CD4-positive, alpha-beta T cell (primary cell): ENCODE measurements at regions not wholly inside any gene's neighbourhood (a gene's known extent, or its start where the extent isn't known, plus 50 kb on each side); places are given as distances from the start of the nearest gene placed in this dataset.

Experiments used
- ATAC-seq: fragments of 200-7000 bp; cut with Tn5 transposase; one replicate; pipeline ENCODE4 v1.10.0; 2022; ENCODE audit warnings: mild to moderate bottlenecking; ENCODE audit not compliant: poor library complexity
- CTCF ChIA-PET: fragments of 350-600 bp; sonication (Branson Sonifier 250); formaldehyde crosslinking; loops from one replicate; lab custom pipeline; 2021; ENCODE audit warnings: antibody characterized with exemption, inconsistent platforms; lab: Charles Lee
- POLR2A ChIA-PET: fragments of 350-600 bp; sonication (Branson Sonifier 250); formaldehyde crosslinking; loops from one replicate; lab custom pipeline; 2021; ENCODE audit warnings: antibody characterized with exemption, inconsistent platforms; lab: Charles Lee
- DNase-seq, 14 experiments: peaks; one replicate each; pipeline ENCODE4 v3.0.0-alpha.2; 2013 to 2020; ENCODE audit warnings: mixed read lengths in 2 of 14
- H3K27ac ChIP-seq, 2 donors: one replicate each; pipeline versions ENCODE4 v1.5.1 to v1.7.0; 2013; ENCODE audit warnings: low read length in 2 of 2, low read depth in 1 of 2, mild to moderate bottlenecking in 1 of 2
- H3K27me3 ChIP-seq, 2 experiments: 1 replicate in 1 of 2; 2 replicates in 1 of 2; pipeline versions ENCODE4 v1.6.1 to v1.7.0; 2013; ENCODE audit warnings: low read length in 2 of 2, control low read depth in 1 of 2, mild to moderate bottlenecking in 1 of 2, moderate library complexity in 1 of 2; ENCODE audit not compliant: insufficient read depth in 2 of 2, control insufficient read depth in 1 of 2
- H3K36me3 ChIP-seq: one replicate; pipeline ENCODE4 v1.6.1; 2013; ENCODE audit warnings: low read length, control low read depth; ENCODE audit not compliant: insufficient read depth
- H3K4me1 ChIP-seq: one replicate; pipeline ENCODE4 v1.6.1; 2013; ENCODE audit warnings: low read length, control low read depth; ENCODE audit not compliant: insufficient read depth
- H3K4me3 ChIP-seq: one replicate; pipeline ENCODE4 v1.5.1; 2013; ENCODE audit warnings: mild to moderate bottlenecking, low read length, moderate library complexity
- H3K9me3 ChIP-seq, 2 experiments: 1 replicate in 1 of 2; 2 replicates in 1 of 2; pipeline versions ENCODE4 v1.6.1 to v1.7.0; 2013; ENCODE audit warnings: low read length in 2 of 2, mild to moderate bottlenecking in 2 of 2, control low read depth in 1 of 2, moderate library complexity in 1 of 2; ENCODE audit not compliant: control insufficient read depth in 1 of 2, insufficient read depth in 1 of 2
- H3K27ac Mint-ChIP-seq: one replicate; pipeline ENCODE4 v1.8.0; 2020; ENCODE audit warnings: mixed read lengths
- H3K27me3 Mint-ChIP-seq: one replicate; pipeline ENCODE4 v1.8.0; 2021; ENCODE audit warnings: mixed read lengths
- H3K36me3 Mint-ChIP-seq: one replicate; pipeline ENCODE4 v1.8.0; 2021; ENCODE audit warnings: low read depth, mixed read lengths
- H3K4me1 Mint-ChIP-seq: one replicate; pipeline ENCODE4 v1.8.0; 2021; ENCODE audit warnings: low read depth, mixed read lengths
- H3K4me3 Mint-ChIP-seq: one replicate; pipeline ENCODE4 v1.8.0; 2020; ENCODE audit warnings: mild to moderate bottlenecking, mixed read lengths
- H3K9me3 Mint-ChIP-seq: one replicate; pipeline ENCODE4 v1.8.0; 2020; ENCODE audit warnings: mixed read lengths
- CTCF ChIP-seq: fragments of 200-600 bp; IDR thresholded peaks from one replicate; pipeline ENCODE4 v1.8.0; 2022; ENCODE audit warnings: antibody characterized with exemption, mild to moderate bottlenecking
- intact Hi-C, 2 experiments: fragments of 100-400 bp; cut with DNase I in 1 of 2; cut with micrococcal nuclease in 1 of 2; formaldehyde crosslinking; loops; one replicate each; pipeline versions ENCODE4 v1.15.1 to v1.9.0; 2023 to 2025; cut with DNase I, micrococcal nuclease

- intact Hi-C loops = no loop called here
Measured at GRCh38 chr4:59044286-59044900, 1934.2 kb upstream of the IGFBP7 start.

GRCh38 chr4:59054086-59054485 is 1943.9 kb upstream of the IGFBP7 start:
- Histone ChIP-seq H3K4me1 (no peaks in the 10 kb centered on the region), H3K27ac (no peak overlapping the region), H3K36me3 (no peaks in the 10 kb centered on the region), H3K9me3 (peaks cover 4 to 8% of the 10 kb centered on the region in 2 experiments), H3K4me3 (no peak overlapping the region), H3K27me3 (no peaks in the 10 kb centered on the region)
- H3K27me3 Mint-ChIP-seq = no peaks in the 10 kb centered on the region
- no peaks in the 10 kb centered on the region for H3K4me1 Mint-ChIP-seq
- no peak for ATAC-seq
- POLR2A ChIA-PET = no interaction called here
- no peak overlapping the region for H3K27ac Mint-ChIP-seq
- TF ChIP-seq CTCF = no peak
- intact Hi-C loops = no loop called here
- H3K36me3 Mint-ChIP-seq = no peaks in the 10 kb centered on the region
- H3K4me3 Mint-ChIP-seq = no peak overlapping the region
- CTCF ChIA-PET = no interaction called here
- DNase-seq = no peak
- peaks cover 6% of the 10 kb centered on the region for H3K9me3 Mint-ChIP-seq

More at GRCh38 chr4:59044286-59044900, 1934.2 kb upstream of the IGFBP7 start:
- ChIA-PET POLR2A (no interaction called here), CTCF (no interaction called here)
- Histone ChIP-seq H3K27me3 (no peaks in the 10 kb centered on the region), H3K27ac (no peak overlapping the region), H3K36me3 (no peaks in the 10 kb centered on the region), H3K4me3 (no peak overlapping the region), H3K4me1 (no peaks in the 10 kb centered on the region), H3K9me3 (peaks cover 0 to 5% of the 10 kb centered on the region in 2 experiments)
- Mint-ChIP-seq H3K36me3 (no peaks in the 10 kb centered on the region), H3K27me3 (no peaks in the 10 kb centered on the region), H3K4me1 (no peaks in the 10 kb centered on the region), H3K27ac (no peak overlapping the region), H3K9me3 (peaks cover 4% of the 10 kb centered on the region), H3K4me3 (no peak overlapping the region)
- no peak for ATAC-seq
- no peak for DNase-seq
- no peak for TF ChIP-seq CTCF

GRCh38 chr4:59057804-59058203 is 1947.6 kb upstream of the IGFBP7 start:
- H3K36me3 Mint-ChIP-seq = no peaks in the 10 kb centered on the region
- Histone ChIP-seq H3K36me3 (no peaks in the 10 kb centered on the region), H3K4me3 (no peak overlapping the region), H3K4me1 (no peaks in the 10 kb centered on the region), H3K9me3 (peaks cover 0 to 13% of the 10 kb centered on the region in 2 experiments), H3K27ac (no peak overlapping the region), H3K27me3 (no peaks in the 10 kb centered on the region)
- H3K27ac Mint-ChIP-seq = no peak overlapping the region
- H3K9me3 Mint-ChIP-seq = peaks cover 10% of the 10 kb centered on the region
- no peak for DNase-seq
- CTCF ChIA-PET = no interaction called here
- H3K27me3 Mint-ChIP-seq = no peaks in the 10 kb centered on the region
- intact Hi-C loops = no loop called here
- H3K4me3 Mint-ChIP-seq = no peak overlapping the region
- no peaks in the 10 kb centered on the region for H3K4me1 Mint-ChIP-seq
- no peak for ATAC-seq
- no peak for TF ChIP-seq CTCF
- POLR2A ChIA-PET = no interaction called here
